DND-41 (cell line): ENCODE measurements at regions not wholly inside any gene's neighbourhood (a gene's known extent, or its start where the extent isn't known, plus 50 kb on each side); places are given as distances from the start of the nearest gene placed in this dataset.

Source experiments
- EZH2 ChIP-seq: IDR thresholded peaks from 3 replicates; pipeline ENCODE4 v1.6.1; 2012; ENCODE audit warnings: borderline replicate concordance, low read depth, mild to moderate bottlenecking, moderate library complexity, low read length, inconsistent platforms; ENCODE audit not compliant: severe bottlenecking
- TF ChIP-seq, protein P1 (sequence below): IDR thresholded peaks from 2 replicates; pipeline ENCODE4 v1.5.1; 2012; ENCODE audit warnings: borderline replicate concordance, low read length, moderate library complexity, mild to moderate bottlenecking; ENCODE audit not compliant: poor library complexity, severe bottlenecking; ENCODE audit errors: extremely low read depth

DNA sequence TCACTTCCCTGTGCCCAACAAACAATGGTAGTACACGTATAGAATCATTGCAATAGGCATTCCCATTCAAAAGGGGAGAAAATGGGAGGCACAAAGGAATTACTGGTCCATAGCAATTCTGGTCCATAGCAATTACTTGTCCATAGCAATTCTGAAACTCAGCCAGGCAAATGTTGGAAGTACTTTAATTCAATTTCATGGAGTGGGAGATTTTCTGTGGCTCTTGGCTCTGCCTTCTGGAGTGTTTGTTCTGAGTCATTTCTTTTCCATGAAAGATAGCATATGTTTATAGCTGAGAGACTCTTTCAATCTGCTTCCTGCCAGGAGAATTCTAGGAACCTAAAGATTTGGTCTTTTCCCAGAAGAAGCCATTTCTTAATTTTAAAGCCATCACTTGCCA is 182.8 kb upstream of the ELAC2 start:
- TF ChIP-seq, protein P1, sequence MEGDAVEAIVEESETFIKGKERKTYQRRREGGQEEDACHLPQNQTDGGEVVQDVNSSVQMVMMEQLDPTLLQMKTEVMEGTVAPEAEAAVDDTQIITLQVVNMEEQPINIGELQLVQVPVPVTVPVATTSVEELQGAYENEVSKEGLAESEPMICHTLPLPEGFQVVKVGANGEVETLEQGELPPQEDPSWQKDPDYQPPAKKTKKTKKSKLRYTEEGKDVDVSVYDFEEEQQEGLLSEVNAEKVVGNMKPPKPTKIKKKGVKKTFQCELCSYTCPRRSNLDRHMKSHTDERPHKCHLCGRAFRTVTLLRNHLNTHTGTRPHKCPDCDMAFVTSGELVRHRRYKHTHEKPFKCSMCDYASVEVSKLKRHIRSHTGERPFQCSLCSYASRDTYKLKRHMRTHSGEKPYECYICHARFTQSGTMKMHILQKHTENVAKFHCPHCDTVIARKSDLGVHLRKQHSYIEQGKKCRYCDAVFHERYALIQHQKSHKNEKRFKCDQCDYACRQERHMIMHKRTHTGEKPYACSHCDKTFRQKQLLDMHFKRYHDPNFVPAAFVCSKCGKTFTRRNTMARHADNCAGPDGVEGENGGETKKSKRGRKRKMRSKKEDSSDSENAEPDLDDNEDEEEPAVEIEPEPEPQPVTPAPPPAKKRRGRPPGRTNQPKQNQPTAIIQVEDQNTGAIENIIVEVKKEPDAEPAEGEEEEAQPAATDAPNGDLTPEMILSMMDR: no peak
- no peak for TF ChIP-seq EZH2
